PC-3 (cell line): ENCODE measurements at regions not wholly inside any gene's neighbourhood (a gene's known extent, or its start where the extent isn't known, plus 50 kb on each side); places are given as distances from the start of the nearest gene placed in this dataset.

ENCODE experiments used
- ATAC-seq: fragments of 200-7000 bp; cut with Tn5 transposase; 2 replicates; pipeline ENCODE4 v1.9.1; 2020; ENCODE audit warnings: mild to moderate bottlenecking, moderate library complexity
- BruUV-seq: library from RNA; stranded (reverse); fragments of 400-500 nt; replicated peaks from 2 replicates; lab custom pipeline; 2021; lab: Mats Ljungman, UMichigan
- CTCF ChIA-PET: fragments of 300-600 bp; sonication (Branson Sonifier 250); formaldehyde crosslinking; loops from one replicate; lab custom pipeline; 2022; ENCODE audit warnings: antibody characterized with exemption; lab: Charles Lee
- POLR2A ChIA-PET: fragments of 300-600 bp; sonication (Branson Sonifier 250); formaldehyde crosslinking; loops from one replicate; lab custom pipeline; 2022; ENCODE audit warnings: antibody characterized with exemption; ENCODE audit not compliant: unreplicated experiment; lab: Charles Lee
- DNase-seq: peaks from one replicate; pipeline ENCODE4 v3.0.0-alpha.2; 2015
- H2AFZ ChIP-seq: fragments of 300-600 bp; sonication (generic); 2 replicates; pipeline ENCODE4 v1.6.0; 2016; ENCODE audit warnings: antibody characterized with exemption, low read length
- H3F3A ChIP-seq: fragments of 300-600 bp; sonication (generic); one replicate; pipeline ENCODE4 v1.6.0; 2017; ENCODE audit warnings: antibody characterized with exemption, low read length, control low read depth, mild to moderate bottlenecking; ENCODE audit not compliant: unreplicated experiment
- H3K27ac ChIP-seq: fragments of 300-600 bp; sonication (generic); 2 replicates; pipeline ENCODE4 v1.5.1; 2016; ENCODE audit warnings: mild to moderate bottlenecking, low read length
- H3K27me3 ChIP-seq: fragments of 300-600 bp; sonication (generic); 2 replicates; pipeline ENCODE4 v1.6.1; 2016; ENCODE audit warnings: low read length, mixed read lengths
- H3K36me3 ChIP-seq: fragments of 300-600 bp; sonication (generic); 2 replicates; pipeline ENCODE4 v1.6.1; 2016; ENCODE audit warnings: low read depth, mixed run types, low read length, mixed read lengths
- H3K4me1 ChIP-seq: fragments of 300-600 bp; sonication (generic); 2 replicates; pipeline ENCODE4 v1.5.1; 2016; ENCODE audit warnings: low read length; ENCODE audit not compliant: insufficient read depth
- H3K4me2 ChIP-seq: fragments of 300-600 bp; sonication (generic); 2 replicates; pipeline ENCODE4 v1.6.0; 2016; ENCODE audit warnings: low read length
- H3K4me3 ChIP-seq: fragments of 300-600 bp; sonication (generic); 2 replicates; pipeline ENCODE4 v1.5.1; 2016; ENCODE audit warnings: mild to moderate bottlenecking, low read length, mixed read lengths
- H3K79me2 ChIP-seq: fragments of 300-600 bp; sonication (generic); 2 replicates; pipeline ENCODE4 v1.6.1; 2017; ENCODE audit warnings: low read length, mixed read lengths
- H3K9ac ChIP-seq: fragments of 300-600 bp; sonication (generic); 2 replicates; pipeline ENCODE4 v1.6.0; 2016; ENCODE audit warnings: mild to moderate bottlenecking, low read length
- H3K9me2 ChIP-seq: fragments of 300-600 bp; sonication (generic); replicated peaks from 2 replicates; pipeline ENCODE4 v1.6.1; 2016; ENCODE audit warnings: mixed run types, low read length, mixed read lengths
- H3K9me3 ChIP-seq: fragments of 300-600 bp; sonication (generic); 2 replicates; pipeline ENCODE4 v1.6.1; 2016; ENCODE audit warnings: low read length, mixed read lengths
- H4K20me1 ChIP-seq: fragments of 300-600 bp; sonication (generic); 2 replicates; pipeline ENCODE4 v1.6.1; 2016; ENCODE audit warnings: low read length, mixed read lengths
- CTCF ChIP-seq: fragments of 300-600 bp; sonication (generic); conservative IDR thresholded peaks from 2 replicates; pipeline ENCODE4 v1.5.1; 2017; ENCODE audit warnings: antibody characterized with exemption, low read depth, mild to moderate bottlenecking, low read length
- EZH2 ChIP-seq: fragments of 300-600 bp; sonication (generic); IDR thresholded peaks from one replicate; pipeline ENCODE4 v1.6.1; 2017; ENCODE audit warnings: antibody characterized with exemption, mild to moderate bottlenecking, low read length; ENCODE audit not compliant: unreplicated experiment
- EZH2phosphoT487 ChIP-seq: fragments of 300-600 bp; sonication (generic); IDR thresholded peaks from 2 replicates; pipeline ENCODE4 v1.6.1; 2018; ENCODE audit warnings: mild to moderate bottlenecking, antibody characterized with exemption, low read length, borderline replicate concordance
- intact Hi-C: fragments of 100-400 bp; cut with micrococcal nuclease; formaldehyde crosslinking; loops from 2 replicates; pipeline ENCODE4 v1.9.0; 2023

GRCh38 chrX:34770511-34770910, 113.4 kb upstream of the TMEM47 start:
- H4K20me1 ChIP-seq, result no peaks in the 10 kb centered on the region
- DNase-seq (no peak), ATAC-seq (no peak)
- H3K27me3 ChIP-seq, result no peaks in the 10 kb centered on the region
- H3F3A ChIP-seq, result no peaks in the 10 kb centered on the region
- H3K79me2 ChIP-seq, result no peaks in the 10 kb centered on the region
- no peak overlapping the region for H3K27ac ChIP-seq
- no peak overlapping the region for H3K9ac ChIP-seq
- POLR2A ChIA-PET, result no interaction called here
- no peaks in the 10 kb centered on the region for H3K9me3 ChIP-seq
- CTCF ChIA-PET, result no interaction called here
- H3K4me2 ChIP-seq, result no peak overlapping the region
- no peak overlapping the region for H2AFZ ChIP-seq
- no peaks in the 10 kb centered on the region for H3K9me2 ChIP-seq
- no peak for TF ChIP-seq EZH2
- TF ChIP-seq EZH2phosphoT487, result no peak
- no peak for TF ChIP-seq CTCF
- no TSS peak for BruUV-seq
- H3K4me3 ChIP-seq, result no peak overlapping the region
- no peaks in the 10 kb centered on the region for H3K4me1 ChIP-seq
- no peaks in the 10 kb centered on the region for H3K36me3 ChIP-seq
- intact Hi-C loops, result no loop called here

- Histone ChIP-seq H3K4me2 (no peak overlapping the region), H3K4me1 (peaks cover 11% of the 10 kb centered on the region; the same call in 1 of the 2 replicates), H2AFZ (no peak overlapping the region), H3K9me2 (no peaks in the 10 kb centered on the region), H4K20me1 (no peaks in the 10 kb centered on the region), H3K9ac (no peak overlapping the region), H3K9me3 (no peaks in the 10 kb centered on the region), H3K36me3 (no peaks in the 10 kb centered on the region), H3K27ac (0 out of 2 replicates have a peak overlapping the region, but pooled peaks have one; percentile 4), H3K27me3 (no peaks in the 10 kb centered on the region), H3K79me2 (no peaks in the 10 kb centered on the region), H3K4me3 (no peak overlapping the region), H3F3A (no peaks in the 10 kb centered on the region)
- no TSS peak for BruUV-seq
- ChIA-PET POLR2A (no interaction called here), CTCF (no interaction called here)
- DNase-seq (peak; percentile 71), ATAC-seq (peak; percentile 35; the same call in 1 of the 2 replicates)
- TF ChIP-seq EZH2phosphoT487 (no peak), EZH2 (no peak), CTCF (no peak)
- intact Hi-C loops, result no loop called here
These were observed 121.8 kb upstream of the TMEM47 start for GRCh38 chrX:34778916-34779315.

- Histone ChIP-seq H3K79me2 (no peaks in the 10 kb centered on the region), H3K9ac (no peak overlapping the region), H4K20me1 (no peaks in the 10 kb centered on the region), H3K36me3 (no peaks in the 10 kb centered on the region), H3K9me2 (no peaks in the 10 kb centered on the region), H3K9me3 (no peaks in the 10 kb centered on the region), H2AFZ (no peak overlapping the region), H3K27ac (no peak overlapping the region), H3K27me3 (no peaks in the 10 kb centered on the region), H3K4me3 (no peak overlapping the region), H3K4me2 (no peak overlapping the region), H3K4me1 (no peaks in the 10 kb centered on the region), H3F3A (no peaks in the 10 kb centered on the region)
- intact Hi-C loops, result no loop called here
- ChIA-PET POLR2A (no interaction called here), CTCF (no interaction called here)
- ATAC-seq (no peak), DNase-seq (no peak)
- BruUV-seq, result no TSS peak
- TF ChIP-seq CTCF (no peak), EZH2phosphoT487 (no peak), EZH2 (no peak)
These were observed 132.9 kb upstream of the TMEM47 start for GRCh38 chrX:34790026-34790425.
